NCI-H1930 (cell line): ENCODE measurements at regions not wholly inside any gene's neighbourhood (a gene's known extent, or its start where the extent isn't known, plus 50 kb on each side); places are given as distances from the start of the nearest gene placed in this dataset.
"Not testable (repeated sequence)": the region's sequence is repeated elsewhere in the genome, so short reads cannot be mapped to it uniquely, and the experiment has no call there.

ENCODE experiments used
- DNase-seq, 2 experiments: peaks; one replicate each; lab custom pipeline; 2025; lab: John Stamatoyannopoulos, UW

DNA sequence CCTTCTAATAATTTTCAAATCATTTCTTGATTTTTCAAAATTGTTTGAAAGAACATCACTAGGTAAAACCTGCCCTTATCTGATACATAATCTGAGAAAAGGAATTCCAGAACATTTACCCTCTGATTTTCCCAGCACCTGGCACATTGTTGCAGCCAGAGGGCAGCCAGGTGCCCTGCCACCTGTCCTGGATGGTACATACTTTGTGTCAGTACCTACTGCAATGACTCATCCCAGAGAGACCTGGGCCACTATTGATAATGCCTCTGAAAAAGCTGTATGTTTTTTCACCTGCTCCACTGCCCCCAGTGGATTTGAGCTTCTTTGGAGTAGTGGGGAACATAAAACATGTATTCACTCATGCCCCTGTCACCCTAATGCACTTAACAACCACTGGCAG, 648.9 kb upstream of the GBE1 start:
- peak; percentile 1 to 11 for DNase-seq

DNA sequence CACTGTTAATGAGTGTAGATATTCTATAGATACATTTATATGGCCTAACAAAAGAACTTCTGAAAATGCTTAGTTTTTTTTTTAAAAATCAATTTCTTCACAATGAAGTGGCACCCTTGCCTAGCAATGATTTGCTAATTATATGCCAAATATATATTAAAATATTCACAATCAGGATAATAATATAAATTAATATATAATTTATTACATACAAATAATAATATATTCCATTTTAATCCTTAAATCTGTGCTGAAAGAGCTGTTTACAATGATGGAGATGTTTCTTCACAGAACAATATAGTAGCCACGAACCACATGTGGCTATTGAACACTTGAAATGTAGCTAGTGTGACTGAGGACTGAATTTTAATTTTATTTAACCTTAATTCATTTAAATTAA, 648.4 kb upstream of the GBE1 start:
- DNase-seq, result no peak

DNA sequence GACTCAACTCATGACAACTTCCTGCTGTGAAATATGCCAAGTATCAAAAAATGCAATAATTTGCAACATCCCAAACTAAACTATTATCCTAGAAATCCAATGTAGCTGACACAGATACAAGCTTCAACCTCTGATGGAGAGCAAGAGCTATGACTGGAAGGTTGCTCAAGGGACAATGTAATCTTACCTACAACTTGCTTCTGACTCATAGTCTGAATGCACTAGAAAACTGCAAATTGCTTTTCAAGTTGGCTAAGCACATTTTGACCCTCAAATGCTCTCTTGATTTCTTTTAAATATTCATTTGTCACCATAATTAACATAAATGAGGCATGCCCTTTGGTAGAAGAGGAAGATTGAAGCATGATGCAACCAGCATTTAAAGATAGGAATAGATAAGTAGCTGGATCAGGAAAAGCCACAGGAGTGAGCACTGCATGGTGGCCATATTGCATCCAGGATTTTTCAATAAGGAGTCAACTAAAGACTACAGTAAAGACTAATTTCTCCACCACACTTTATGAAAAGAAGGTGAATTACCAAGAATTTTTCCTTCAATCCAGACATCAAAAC, 630.8 kb upstream of the GBE1 start:
- DNase-seq, result no peak

DNA sequence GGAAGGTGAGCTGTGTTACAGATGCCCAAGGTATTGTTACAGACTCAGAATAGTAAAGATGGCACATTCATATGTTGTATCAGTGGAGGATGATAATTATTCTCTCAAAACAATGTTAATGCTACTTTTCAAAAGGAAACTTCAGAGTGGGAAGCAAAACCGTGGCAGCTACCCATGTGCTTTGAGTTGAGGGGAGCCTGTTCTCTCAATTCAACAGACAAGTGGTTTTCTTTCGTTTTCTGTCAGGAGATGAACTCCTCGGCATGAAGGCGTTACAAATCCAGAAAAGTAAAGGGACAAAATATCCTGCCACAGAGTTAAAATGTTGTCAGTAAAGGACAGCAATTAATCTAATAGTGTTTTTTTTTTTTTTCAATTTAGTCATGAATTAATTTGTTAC, 629.4 kb upstream of the GBE1 start:
- DNase-seq, result no peak

DNA sequence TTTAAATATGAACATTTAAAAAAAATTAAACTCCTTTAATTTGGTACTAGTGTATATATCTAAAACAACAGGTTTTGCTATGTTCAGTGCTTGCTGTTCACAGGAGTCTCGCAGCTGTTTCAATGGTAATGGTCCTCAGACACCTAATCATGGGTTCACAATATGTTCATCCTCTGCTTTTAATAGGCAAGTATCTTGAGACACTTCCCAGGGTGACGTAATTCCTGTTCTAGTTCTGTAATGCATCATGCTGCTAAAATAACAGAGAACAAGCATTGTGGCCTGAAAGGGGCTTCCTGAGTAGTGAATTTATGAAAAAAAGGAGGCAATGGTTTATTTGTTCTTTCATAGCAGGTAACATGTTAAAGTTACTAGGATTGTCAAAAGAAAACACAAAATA, 625.2 kb upstream of the GBE1 start:
- no peak for DNase-seq

DNA sequence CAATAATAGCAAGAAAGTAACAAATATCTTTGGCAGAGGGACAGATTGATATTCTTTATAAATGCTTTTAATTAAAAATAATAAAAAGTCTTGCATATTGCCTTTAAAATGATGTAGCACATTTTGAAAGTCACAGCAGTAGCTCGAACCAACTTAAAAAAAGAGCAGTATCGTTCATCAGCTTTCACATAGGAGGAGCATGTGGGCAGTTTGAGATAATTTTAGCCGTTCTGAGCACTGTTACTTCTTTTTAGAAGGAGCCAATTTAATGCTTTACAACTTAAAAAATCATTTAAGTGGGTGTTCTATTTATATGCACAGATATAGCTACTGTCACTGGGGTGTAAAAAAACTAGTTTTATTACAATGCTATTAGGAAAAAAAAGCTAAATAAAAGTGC, 622.7 kb upstream of the GBE1 start:
- no peak for DNase-seq

DNA sequence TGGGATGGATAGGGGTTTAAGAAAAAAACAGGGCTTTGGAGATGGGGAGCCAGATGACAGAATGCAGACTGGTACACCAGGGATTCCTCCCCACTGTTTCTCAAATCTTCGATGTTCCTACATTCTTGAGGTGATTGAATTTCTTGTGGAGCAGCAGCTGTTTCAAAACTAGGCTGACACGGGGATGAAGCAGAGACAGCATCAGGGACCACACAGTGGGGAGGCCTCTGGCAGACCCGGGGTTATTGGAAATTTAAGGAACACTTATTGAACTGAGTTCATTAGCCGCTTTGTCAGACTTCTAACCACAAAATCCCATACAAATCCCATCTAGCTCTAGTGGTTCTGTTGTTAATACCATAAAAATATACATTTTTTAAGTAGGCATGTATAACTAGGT, 621.4 kb upstream of the GBE1 start:
- DNase-seq, result no peak

DNA sequence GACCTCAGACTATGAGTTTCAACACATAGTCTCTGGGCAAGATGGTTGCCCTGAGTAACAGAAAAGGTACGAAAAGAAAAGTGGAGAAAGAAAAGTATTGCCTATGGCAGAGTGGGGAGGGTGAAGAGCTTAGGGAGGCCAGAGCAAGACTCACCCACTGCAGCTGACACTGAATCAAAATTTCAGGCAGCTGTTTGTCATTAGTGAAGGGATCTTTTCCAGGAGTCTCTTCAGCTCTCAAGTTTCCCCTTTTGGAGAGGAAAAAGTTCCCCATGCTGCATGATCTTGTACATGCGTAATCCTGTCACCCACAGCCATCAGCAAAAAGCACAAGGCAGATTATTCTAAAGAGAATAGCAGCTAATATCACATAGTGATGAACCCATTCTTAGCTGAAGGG, 616.9 kb upstream of the GBE1 start:
- no peak for DNase-seq

DNA sequence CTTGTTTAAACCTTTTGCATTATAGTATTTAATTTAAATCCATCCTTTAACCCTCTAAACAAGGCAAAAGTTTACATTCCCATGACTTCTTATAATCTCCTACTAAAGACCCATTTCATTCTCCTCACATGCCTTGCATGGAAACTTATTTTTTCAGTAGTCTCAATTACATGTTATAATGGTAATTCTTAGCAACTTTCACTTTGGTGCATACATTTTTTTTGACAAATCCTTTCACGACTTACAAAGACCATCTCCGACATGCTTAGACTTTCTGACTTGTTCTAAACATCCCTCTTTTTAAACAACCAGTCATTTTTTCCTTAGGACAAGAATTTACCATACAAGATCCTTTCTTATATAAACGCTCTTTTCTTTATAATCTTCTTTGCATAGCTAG, 615.4 kb upstream of the GBE1 start:
- no peak for DNase-seq

DNA sequence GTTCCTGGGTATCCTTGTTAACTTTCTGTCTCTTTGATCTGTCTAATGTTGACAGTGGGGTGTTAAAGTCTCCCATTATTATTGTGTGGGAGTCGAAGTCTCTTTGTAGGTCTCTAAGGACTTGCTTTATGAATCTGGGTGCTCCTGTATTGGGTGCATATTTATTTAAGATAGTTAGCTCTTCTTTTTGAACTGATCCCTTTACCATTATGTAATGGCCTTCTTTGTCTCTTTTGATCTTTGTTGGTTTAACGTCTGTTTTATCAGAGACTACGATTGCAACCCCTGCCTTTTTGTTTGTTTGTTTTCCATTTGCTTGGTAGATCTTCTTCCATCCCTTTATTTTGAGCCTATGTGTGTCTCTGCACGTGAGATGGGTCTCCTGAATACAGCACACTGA, 612.4 kb upstream of the GBE1 start:
- DNase-seq, result not testable (repeated sequence)

DNA sequence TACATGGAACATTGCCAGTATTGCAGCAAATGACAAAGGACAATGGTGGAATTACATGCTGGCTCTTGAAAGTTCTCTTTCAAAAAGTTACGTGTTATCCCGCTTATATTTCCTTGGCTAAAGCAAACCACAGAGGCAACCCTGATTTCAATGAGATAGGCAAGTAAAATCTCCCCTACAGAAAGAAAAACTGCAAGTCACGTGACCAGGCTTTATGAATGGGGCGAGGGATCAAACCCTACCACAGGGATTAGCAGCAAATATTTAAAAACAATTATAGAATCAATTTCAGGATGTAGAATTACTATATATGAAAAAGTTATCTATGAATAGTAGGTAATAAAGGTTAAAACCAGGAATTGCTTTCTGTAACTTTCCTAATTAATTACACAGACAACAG, 603.4 kb upstream of the GBE1 start:
- DNase-seq, result no peak

DNA sequence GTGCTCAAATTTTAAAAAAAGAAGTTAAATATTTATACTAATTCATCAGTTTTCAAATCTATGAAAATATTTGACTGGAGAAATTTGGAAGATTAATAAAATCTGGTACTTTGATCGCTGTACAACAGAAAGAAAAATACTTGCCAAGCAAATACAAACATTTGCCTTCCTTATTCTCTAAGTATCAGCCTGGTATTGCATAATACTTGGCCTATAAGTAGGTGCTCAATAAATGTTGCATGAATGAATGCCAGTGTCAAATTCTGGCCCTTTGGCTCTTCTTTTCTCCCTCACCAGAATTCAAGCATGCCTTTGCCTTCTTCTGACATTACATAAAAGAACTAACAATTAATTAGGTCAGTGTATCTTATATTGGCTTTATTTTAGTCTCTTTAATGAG, 601.7 kb upstream of the GBE1 start:
- DNase-seq, result no peak

DNA sequence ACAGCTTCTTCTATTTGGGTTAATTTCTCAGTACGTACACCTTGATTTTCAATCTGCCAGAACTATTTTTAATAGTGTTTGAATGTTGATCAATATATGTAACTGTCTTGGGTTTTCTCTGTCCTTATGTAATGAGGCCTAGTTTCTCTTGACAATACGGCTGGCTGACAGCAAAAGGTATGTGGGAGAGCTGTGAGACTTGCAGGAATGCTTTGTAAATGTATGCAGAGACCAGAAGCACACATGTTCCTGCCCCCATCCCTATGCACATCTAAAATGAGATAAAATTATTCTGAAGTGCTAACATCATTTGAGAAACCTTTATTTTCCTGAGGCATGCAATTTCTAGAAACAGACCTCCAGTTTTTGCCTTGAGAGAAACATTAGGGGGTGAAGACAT, 593.8 kb upstream of the GBE1 start:
- DNase-seq, result no peak

DNA sequence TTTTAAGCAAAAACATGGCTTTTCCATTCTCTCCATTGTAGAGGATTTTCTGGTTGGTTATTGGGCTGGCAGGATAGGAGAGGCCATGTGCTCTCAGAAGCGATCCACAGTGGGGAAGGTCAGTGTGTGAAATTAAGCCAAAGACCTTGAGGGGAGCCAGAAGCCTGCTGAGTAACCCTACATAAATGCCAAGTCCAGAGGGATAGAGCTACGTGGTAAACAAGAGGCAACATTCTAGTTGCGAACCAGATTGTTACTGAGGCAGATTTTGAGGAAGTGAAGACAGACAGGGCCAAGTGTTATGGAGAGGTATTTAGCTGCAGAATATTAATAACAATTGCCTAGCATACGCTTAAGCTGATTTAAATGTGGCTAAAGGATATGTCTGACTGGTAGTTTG, 592.8 kb upstream of the GBE1 start:
- DNase-seq, result no peak

DNA sequence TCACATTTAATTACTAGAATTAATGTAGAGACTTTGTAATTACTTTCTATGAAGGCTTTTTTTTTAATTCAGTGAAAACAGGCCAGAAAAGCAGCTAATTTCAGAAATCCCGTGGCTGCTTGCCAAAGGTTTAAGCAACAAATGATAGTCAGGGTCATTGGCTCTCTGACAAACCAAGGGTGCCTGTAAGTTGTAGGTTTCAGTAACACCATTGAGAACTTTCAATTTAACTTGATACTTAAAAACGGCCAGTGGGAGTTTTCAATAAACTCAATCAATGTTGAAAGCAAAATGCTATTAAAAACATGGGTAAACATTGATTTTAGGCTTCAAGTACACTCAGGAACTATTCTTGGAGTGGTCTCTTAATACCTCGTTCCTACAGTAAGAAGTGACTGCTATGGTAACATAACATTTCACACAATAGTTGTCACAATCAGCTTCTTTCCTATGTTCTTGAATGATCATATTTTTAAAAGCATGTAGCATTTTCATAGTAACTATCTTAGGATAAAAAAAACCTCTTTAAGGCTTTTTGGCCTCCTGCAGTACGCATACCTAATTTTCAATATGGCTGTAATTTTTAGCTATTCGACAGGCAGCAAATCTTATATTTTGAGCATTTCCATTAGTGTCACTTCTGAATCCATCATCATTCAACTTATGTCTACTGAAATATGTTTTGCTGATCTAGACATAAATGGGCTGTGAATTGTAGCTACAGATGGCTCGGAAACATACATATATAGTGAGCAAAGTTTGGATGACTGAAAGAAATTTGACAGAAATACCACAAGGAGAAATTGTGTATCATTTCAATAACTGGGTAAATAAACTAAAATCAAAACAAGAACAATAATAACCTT, 592.1 kb upstream of the GBE1 start:
- DNase-seq, result no peak

DNA sequence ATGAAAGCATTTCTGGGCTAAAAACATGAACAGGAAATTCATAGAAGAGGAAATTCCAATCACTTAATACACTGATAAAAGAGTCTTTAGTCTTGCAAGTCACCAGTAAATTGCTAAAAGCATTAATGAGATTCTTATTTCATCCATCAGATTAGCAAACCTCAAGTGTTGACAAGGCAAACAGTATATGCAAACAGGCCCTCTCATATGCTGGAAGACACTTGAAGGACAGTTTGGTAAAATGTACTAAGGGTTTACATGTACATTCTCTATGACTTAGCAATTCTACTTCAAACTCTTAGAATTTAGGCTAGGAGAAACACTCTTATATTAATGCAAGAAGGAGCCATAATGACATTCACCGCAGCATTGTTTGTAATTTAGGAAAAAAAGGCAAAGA, 586.1 kb upstream of the GBE1 start:
- DNase-seq, result no peak

DNA sequence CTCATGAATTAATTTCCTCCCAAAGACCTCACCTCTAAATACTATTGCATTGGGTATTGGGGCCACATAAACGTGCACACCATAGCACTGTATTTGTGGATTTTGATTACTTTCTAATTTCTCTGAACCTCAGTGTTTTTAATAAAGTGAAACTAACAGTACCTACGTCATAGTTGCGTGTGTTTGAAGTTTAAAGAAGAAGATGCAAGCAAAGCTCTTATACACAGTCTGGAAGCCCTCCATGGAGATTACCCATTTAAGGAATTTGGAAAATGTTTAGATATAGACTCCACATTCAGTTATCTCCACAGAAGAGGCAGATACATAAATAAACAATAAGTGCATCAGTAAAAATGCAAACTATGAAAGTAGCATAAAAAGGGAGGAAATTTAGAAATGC, 581.1 kb upstream of the GBE1 start:
- no peak for DNase-seq

DNA sequence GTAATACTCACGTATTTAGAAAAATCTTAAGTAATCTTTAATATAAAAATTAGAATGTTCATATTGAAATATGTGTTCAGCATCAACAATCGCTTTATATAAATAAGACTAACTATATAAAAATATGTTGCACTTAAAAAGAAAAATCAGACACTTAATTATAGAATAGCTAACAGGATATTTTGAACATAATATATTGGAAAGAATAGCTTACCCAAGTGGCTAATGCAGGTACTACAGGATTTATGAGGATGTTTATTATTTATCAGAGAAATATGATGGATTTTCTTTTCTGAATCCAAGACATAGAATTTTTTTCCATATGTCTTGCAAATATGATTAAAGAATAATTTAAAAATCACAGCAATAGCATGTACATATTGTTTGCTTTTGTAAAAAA, 567.9 kb upstream of the GBE1 start:
- DNase-seq, result no peak

DNA sequence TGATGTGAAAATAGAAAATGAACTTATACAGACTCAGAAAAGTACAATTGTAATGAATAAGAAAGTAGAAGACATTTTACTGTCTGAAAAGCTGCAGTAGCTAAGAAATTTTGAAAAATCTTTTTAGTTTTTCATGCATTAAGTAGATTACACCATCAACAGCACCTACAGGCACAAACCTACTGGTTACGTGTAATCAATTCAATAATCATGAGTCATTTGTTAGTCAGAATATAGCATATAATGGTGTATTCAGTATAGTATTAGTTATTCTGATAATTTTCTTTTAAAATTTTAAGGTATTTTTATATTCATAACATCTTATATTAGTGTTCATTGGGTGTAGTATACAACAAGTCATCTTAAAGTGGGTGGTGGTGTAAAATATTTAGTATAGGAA, 550.5 kb upstream of the GBE1 start:
- DNase-seq, result no peak

DNA sequence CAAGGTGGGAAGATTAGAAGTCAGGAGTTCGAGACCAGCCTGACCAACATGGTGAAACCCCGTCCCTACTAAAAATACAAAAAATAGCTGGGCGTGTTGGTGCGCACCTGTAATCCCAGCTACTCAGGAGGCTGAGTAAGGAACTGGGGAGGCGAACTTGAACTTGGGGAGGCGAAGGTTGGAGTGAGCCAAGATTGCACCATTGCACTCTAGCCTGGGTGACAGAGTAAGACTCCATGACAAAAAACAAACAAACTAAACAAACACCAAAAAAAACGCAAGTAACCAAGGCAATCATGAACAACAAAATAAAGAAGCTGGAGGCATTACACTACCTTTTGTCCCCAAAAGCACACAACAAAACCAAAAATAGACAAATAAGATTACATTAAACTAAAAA, 547.3 kb upstream of the GBE1 start:
- no peak for DNase-seq

DNA sequence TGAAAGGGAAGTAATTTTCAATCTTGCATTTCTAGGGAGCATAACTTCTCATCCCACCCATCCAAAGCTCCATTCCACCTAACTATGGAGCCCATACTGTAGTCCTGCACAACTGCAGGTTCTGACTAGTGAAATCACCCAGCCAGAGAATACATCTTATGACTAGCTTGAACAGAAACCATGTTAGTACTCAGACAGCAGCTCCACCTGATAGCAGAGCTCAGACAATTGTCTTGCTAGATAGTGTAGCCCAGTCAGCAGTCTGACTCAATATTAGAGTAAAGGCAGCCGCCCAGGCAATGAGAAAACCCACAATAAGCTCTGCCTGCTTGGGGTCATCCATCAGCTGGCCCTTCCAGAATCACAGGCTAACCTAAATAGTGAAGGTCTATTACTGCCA, 544.7 kb upstream of the GBE1 start:
- no peak for DNase-seq

DNA sequence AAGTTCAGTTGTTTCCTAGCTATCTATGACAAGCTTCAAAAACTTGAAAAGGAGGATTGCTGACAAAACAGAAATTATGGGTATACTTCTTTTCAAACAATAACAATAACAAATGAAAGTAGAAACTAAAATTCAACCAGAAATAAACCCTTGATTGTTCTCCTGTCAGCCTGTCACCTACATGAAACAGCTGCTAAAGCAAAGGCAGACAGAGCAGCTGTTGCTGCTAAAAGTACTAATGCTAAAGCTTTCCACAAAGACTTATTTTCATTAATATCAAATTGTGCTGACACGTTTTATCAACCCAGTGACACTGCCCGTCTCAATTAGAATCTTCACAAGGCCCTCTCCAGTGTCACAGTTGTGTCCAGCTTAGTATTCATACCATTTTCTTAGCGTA, 533.2 kb upstream of the GBE1 start:
- DNase-seq, result no peak

DNA sequence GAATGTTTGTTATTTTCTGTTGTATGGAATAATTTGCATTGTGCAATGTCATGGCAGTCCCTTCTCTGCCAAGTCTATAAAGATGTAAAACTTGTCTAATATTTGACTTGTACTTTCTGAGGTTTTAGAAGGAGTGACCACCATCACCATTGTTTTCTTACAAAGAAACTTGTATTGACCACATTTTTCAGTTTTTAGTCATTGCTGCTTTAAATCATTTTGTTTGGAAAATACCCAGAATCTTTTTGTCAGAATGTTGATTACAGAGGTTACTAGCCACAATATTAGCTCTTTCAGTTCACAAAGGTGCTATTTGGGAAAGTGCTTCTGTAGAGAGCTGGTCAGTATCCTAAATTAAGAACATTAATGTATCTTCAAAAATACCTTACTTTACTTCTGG, 532.4 kb upstream of the GBE1 start:
- DNase-seq, result no peak

DNA sequence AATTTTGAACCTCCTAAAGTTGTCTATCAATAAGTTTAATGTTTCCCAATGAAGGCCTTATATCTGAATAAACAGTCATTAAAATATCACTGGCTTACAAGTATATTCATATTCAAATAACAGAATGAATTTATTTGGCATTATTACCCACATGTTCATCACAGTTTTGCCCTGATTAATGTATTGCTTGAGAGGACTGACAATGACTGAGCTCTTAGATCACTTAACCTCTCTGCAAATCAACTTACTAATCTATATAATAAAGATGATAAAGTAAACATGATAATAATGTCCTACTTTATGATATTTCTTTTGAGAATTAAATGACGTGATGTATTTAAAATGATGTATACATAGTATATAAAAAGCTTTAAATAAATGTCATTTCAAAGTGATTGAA, 532.0 kb upstream of the GBE1 start:
- no peak for DNase-seq
